Fibroblast of lung (primary cell): ENCODE measurements at regions not wholly inside any gene's neighbourhood (a gene's known extent, or its start where the extent isn't known, plus 50 kb on each side); places are given as distances from the start of the nearest gene placed in this dataset.

ENCODE experiments used
- CTCF ChIP-seq, 2 donors: IDR thresholded peaks in 1 of 2; conservative IDR thresholded peaks in 1 of 2; 1 replicate in 1 of 2; 2 replicates in 1 of 2; pipeline ENCODE4 v1.5.1; 2011 to 2012; ENCODE audit warnings: low read length in 2 of 2, control low read depth in 1 of 2, inconsistent platforms in 1 of 2, low read depth in 1 of 2, mild to moderate bottlenecking in 1 of 2
- EZH2 ChIP-seq: IDR thresholded peaks from 2 replicates; pipeline ENCODE4 v1.5.1; 2012; ENCODE audit warnings: low read length, control low read depth, mild to moderate bottlenecking; ENCODE audit errors: missing control alignments

DNA sequence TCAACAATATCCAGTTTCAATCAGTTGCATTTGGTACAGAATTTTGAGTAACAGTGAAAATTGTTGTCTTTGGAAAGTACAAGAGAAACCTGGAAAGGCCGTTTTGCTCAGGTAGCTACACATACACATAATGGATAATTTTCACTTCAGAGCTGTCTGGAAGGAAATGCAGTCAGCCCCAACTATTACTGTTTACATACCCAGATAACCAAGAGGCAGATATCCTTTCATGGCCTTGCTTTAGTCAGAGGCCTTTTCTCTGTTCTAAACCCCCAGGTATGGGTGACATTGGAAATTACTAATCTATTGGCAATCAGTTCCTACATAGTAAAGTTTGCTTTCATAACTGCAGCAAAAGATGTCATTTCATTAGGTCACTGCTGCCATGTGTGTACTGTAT, 244.9 kb upstream of the EMCN start:
- no peak for TF ChIP-seq CTCF (conservative IDR thresholded peaks at IDR 0.05 in 1 of 2, IDR thresholded peaks at IDR 0.05 in 1 of 2; ENCODE audit: low read depth in 1 of 2, low read length in 2 of 2)
- no peak for TF ChIP-seq EZH2
